ENCODE measurements at regions not wholly inside any gene's neighbourhood (a gene's known extent, or its start where the extent isn't known, plus 50 kb on each side); places are given as distances from the start of the nearest gene placed in this dataset.

DNA sequence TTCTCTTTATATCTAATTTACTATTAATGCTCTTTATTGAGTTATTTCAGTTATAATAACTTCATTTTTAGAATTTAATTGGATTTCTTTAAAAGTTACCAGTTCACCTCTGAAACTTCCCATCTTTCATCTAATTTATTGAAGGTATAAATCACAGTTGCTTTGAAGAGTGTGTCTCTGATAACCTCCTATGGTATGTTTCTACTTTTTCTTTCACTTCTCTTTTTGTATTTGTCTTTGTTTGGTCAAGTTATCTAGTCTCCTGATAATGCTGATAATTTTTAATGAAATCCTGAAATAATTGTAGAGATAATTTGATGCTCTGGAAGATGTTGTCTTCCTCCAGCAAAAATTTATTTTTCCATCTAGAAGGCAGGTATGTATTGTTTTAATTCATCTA, 141.6 kb upstream of the NPY2R start:
- TF ChIP-seq RARB (CRISPR knock-in tag; IDR thresholded peaks at IDR 0.05): no peak
- TF ChIP-seq ZFP30 (CRISPR knock-in tag; IDR thresholded peaks at IDR 0.05): no peak
- TF ChIP-seq BACH2 (CRISPR knock-in tag; IDR thresholded peaks at IDR 0.05; ENCODE audit: borderline replicate concordance): no peak
- TF ChIP-seq CSRNP3 (CRISPR knock-in tag; IDR thresholded peaks at IDR 0.05): no peak
- TF ChIP-seq CREB5 (CRISPR knock-in tag; IDR thresholded peaks at IDR 0.05; ENCODE audit: low read depth): no peak

Measured in SK-N-SH treated with all-trans-retinoic acid at 6 μM for 48 hours (cell line).